Thyroid gland (tissue), 4 donors: ENCODE measurements at regions not wholly inside any gene's neighbourhood (a gene's known extent, or its start where the extent isn't known, plus 50 kb on each side); places are given as distances from the start of the nearest gene placed in this dataset.
"Not testable (repeated sequence)": the region's sequence is repeated elsewhere in the genome, so short reads cannot be mapped to it uniquely, and the experiment has no call there.

Experiments used
- DNase-seq, 2 donors: peaks; one replicate each; pipeline ENCODE4 v3.0.0-alpha.2; 2019
- H3K27ac ChIP-seq, 3 donors: fragments of 200-600 bp; sonication (generic); 1 replicate in 2 of 3; 2 replicates in 1 of 3; pipeline ENCODE4 v1.5.1; 2016 to 2019; ENCODE audit warnings: mild to moderate bottlenecking in 1 of 3, moderate library complexity in 1 of 3
- H3K27me3 ChIP-seq: fragments of 200-600 bp; sonication (generic); one replicate; pipeline ENCODE4 v1.5.1; 2019
- H3K36me3 ChIP-seq, 2 donors: fragments of 200-600 bp; sonication (generic); one replicate each; pipeline ENCODE4 v1.5.1; 2016 to 2019
- H3K4me1 ChIP-seq, 2 donors: fragments of 200-600 bp; sonication (generic); one replicate each; pipeline ENCODE4 v1.5.1; 2017 to 2019
- H3K4me3 ChIP-seq, 3 donors: fragments of 200-600 bp; sonication (generic); replicated peaks in 1 of 3; 1 replicate in 2 of 3; 2 replicates in 1 of 3; pipeline ENCODE4 v1.5.1; 2016; ENCODE audit warnings: mild to moderate bottlenecking in 1 of 3
- H3K9me3 ChIP-seq: fragments of 200-600 bp; sonication (generic); one replicate; pipeline ENCODE4 v1.5.1; 2017
- CTCF ChIP-seq, 6 experiments: fragments of 200-600 bp in 3 of 6; fragments of 450-650 bp in 3 of 6; sonication (generic) in 3 of 6; IDR thresholded peaks; one replicate each; pipeline ENCODE4 v1.5.1; 2016 to 2019; ENCODE audit warnings: antibody characterized with exemption in 6 of 6, mild to moderate bottlenecking in 2 of 6, inconsistent platforms in 1 of 6, moderate library complexity in 1 of 6
- POLR2A ChIP-seq, 2 donors: fragments of 450-650 bp; IDR thresholded peaks; one replicate each; pipeline ENCODE4 v1.6.1; 2017; ENCODE audit warnings: antibody characterized with exemption in 2 of 2, mild to moderate bottlenecking in 2 of 2, moderate library complexity in 1 of 2
- WGBS, 2 donors: methylation state at CpG; one replicate each; pipeline ENCODE4 v1.1.5; 2017; 5-methylcytosine and 5-hydroxymethylcytosine counted together
- intact Hi-C: fragments of 100-400 bp; cut with DNase I; formaldehyde crosslinking; loops from one replicate; pipeline ENCODE4 v1.15.1; 2023

DNA sequence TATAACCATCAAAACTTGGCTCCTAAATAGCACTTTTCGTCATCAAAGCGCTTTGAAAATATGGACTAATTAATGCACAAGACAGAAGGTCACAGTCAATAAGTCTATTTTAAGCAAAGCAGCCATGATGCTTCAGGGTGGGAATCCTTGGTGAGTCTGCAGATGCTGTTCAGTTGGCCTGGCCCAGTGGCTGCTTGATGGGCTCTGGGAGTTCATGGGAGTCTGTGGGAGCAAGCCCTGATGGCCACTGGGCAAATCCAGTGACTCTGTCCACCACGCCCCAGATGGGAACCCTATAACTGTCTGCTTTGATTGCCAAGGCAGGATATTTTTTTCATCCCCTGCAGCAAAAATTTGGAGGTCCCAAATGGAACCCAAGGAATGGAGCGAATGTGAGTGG is 95.7 kb upstream of the CTBP2 start:
- Histone ChIP-seq H3K9me3 (no peaks in the 10 kb centered on the region), H3K36me3 (no peaks in the 10 kb centered on the region), H3K27me3 (no peaks in the 10 kb centered on the region), H3K27ac (no peak overlapping the region), H3K4me1 (no peaks in the 10 kb centered on the region), H3K4me3 (no peak overlapping the region)
- intact Hi-C loops: no loop called here
- no peak for DNase-seq
- TF ChIP-seq POLR2A (IDR thresholded peaks at IDR 0.05) (no peak), CTCF (IDR thresholded peaks at IDR 0.05) (no peak)
- 66 to 69% methylated on average over 4 of the region's 4 CpGs for WGBS, 2 donors

DNA sequence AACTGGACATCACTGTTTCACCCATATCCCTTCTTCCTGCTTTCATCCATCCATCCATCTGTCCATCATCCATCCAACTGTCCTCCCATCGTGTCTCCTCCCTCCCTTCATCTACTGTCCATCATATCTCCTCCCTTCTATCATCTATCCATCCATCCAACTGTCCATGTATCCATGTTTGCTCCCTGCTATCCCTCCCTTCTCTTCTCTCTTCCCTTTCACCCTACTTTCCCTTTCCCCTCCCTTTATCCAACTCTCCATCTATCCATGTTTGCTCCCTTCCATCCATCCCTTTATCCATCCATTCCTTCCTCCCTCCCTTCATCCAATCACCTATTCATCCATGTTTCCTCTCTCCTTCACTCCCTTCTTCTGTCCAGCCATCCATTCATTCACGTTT is 92.6 kb upstream of the CTBP2 start:
- intact Hi-C loops: no loop called here
- H3K4me1 ChIP-seq: no peaks in the 10 kb centered on the region
- no peak overlapping the region for H3K27ac ChIP-seq
- no peak for DNase-seq
- no peak overlapping the region for H3K4me3 ChIP-seq
- WGBS, 2 donors: 64 to 70% methylated on average over 2 of the region's 2 CpGs
- H3K9me3 ChIP-seq: no peaks in the 10 kb centered on the region
- TF ChIP-seq POLR2A (IDR thresholded peaks at IDR 0.05) (no peak), CTCF (IDR thresholded peaks at IDR 0.05) (no peak)
- H3K36me3 ChIP-seq: no peaks in the 10 kb centered on the region
- H3K27me3 ChIP-seq: no peaks in the 10 kb centered on the region

GRCh38 chr10:125250834-125251233 is 90.5 kb upstream of the CTBP2 start:
- H3K4me3 ChIP-seq, H3K36me3 ChIP-seq, H3K4me1 ChIP-seq, DNase-seq, H3K27me3 ChIP-seq, H3K9me3 ChIP-seq, intact Hi-C loops, H3K27ac ChIP-seq: not testable (repeated sequence)
- 96 to 98% methylated on average over 4 of the region's 4 CpGs for WGBS, 2 donors

DNA sequence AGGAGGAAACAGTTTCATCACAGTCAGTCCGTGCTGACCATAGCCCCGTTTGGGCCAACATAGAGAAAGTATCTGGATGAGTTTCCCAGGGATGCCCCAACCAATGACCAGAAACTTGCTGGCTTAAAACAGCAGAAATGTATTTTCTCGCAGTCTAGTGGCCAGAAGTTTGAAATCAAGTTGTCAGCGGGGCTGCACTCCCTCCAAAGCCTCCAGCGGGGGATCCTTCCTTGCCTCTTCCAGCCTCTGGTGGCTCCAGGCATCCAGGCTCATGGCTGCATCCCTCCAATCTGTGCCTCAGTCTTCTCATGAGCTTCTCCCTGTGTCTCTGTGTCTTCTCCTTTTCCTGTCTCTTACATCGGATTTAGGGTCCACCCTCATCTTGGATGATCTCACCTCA is 89.6 kb upstream of the CTBP2 start:
- H3K4me1 ChIP-seq: no peaks in the 10 kb centered on the region
- 76 to 80% methylated on average over 6 of the region's 6 CpGs for WGBS, 2 donors
- intact Hi-C loops: loop anchor here (10.0 kb wide), 1 partner anchor 375 kb away; no protein-coding TSS in a partner anchor
- no peak overlapping the region for H3K4me3 ChIP-seq
- no peak for DNase-seq
- H3K27me3 ChIP-seq: no peaks in the 10 kb centered on the region
- no peaks in the 10 kb centered on the region for H3K36me3 ChIP-seq
- no peaks in the 10 kb centered on the region for H3K9me3 ChIP-seq
- no peak for TF ChIP-seq POLR2A (IDR thresholded peaks at IDR 0.05)
- no peak for TF ChIP-seq CTCF (IDR thresholded peaks at IDR 0.05)
- no peak overlapping the region for H3K27ac ChIP-seq

GRCh38 chr10:125248489-125248888 is 88.1 kb upstream of the CTBP2 start:
- intact Hi-C loops: loop anchor here (10.0 kb wide), 1 partner anchor 374 kb away; no protein-coding TSS in a partner anchor
- 71 to 80% methylated on average over 3 of the region's 3 CpGs for WGBS, 2 donors

More at GRCh38 chr10:125248489-125248888, 88.1 kb upstream of the CTBP2 start:
- H3K27ac ChIP-seq: no peak overlapping the region
- H3K4me3 ChIP-seq: no peak overlapping the region
- no peak for TF ChIP-seq POLR2A (IDR thresholded peaks at IDR 0.05)
- TF ChIP-seq CTCF (IDR thresholded peaks at IDR 0.05): no peak
- H3K27me3 ChIP-seq: no peaks in the 10 kb centered on the region
- H3K36me3 ChIP-seq: no peaks in the 10 kb centered on the region
- no peaks in the 10 kb centered on the region for H3K4me1 ChIP-seq
- no peaks in the 10 kb centered on the region for H3K9me3 ChIP-seq
- no peak for DNase-seq
